K562 (cell line): ENCODE measurements at regions not wholly inside any gene's neighbourhood (a gene's known extent, or its start where the extent isn't known, plus 50 kb on each side); places are given as distances from the start of the nearest gene placed in this dataset.
"Not testable (repeated sequence)": the region's sequence is repeated elsewhere in the genome, so short reads cannot be mapped to it uniquely, and the experiment has no call there.

Source experiments
- ATAC-seq: fragments of 200-7000 bp; cut with Tn5 transposase; 3 replicates; pipeline ENCODE4 v1.9.1; 2020; ENCODE audit warnings: moderate library complexity
- BruUV-seq: library from RNA; stranded (reverse); fragments of 400-500 nt; replicated peaks from 2 replicates; lab custom pipeline; 2021; lab: Mats Ljungman, UMichigan
- CTCF ChIA-PET: fragments of 300-600 bp; formaldehyde crosslinking; extraction: SDS; loops from one replicate; lab custom pipeline; 2021; ENCODE audit warnings: low intra/inter-chr PET ratio; lab: Yijun Ruan, JAX
- POLR2A ChIA-PET: fragments of 300-600, 350-650 bp; sonication (Branson Sonifier 250); formaldehyde crosslinking; extraction: SDS; loops from one replicate; lab custom pipeline; 2021; ENCODE audit warnings: antibody characterized with exemption, inconsistent platforms; lab: Yijun Ruan, JAX
- DNase-seq, 4 experiments: peaks; one replicate each; pipeline versions ENCODE4 v3.0.0 to v3.0.0-alpha.2; 2011 to 2018; ENCODE audit warnings: low spot score in 3 of 4, mixed read lengths in 3 of 4; ENCODE audit errors: extremely low read depth in 1 of 4
- FAIRE-seq: peaks from 2 replicates; lab custom pipeline; 2011; peaks lifted over from hg19 to GRCh38; lab: Jason Lieb, UNC
- H2AFZ ChIP-seq: 2 replicates; pipeline ENCODE4 v1.6.0; 2011; ENCODE audit warnings: low read depth, low read length, control low read depth, inconsistent platforms
- H3K27ac ChIP-seq: fragments of 200-600 bp; 3 replicates; pipeline ENCODE4 v1.8.0; 2011; ENCODE audit warnings: low read depth, mild to moderate bottlenecking, control low read depth, inconsistent platforms, low read length, moderate library complexity, mixed read lengths; ENCODE audit errors: extremely low read depth
- H3K27me3 ChIP-seq, 2 experiments: fragments of 300-600 bp in 1 of 2; 2 replicates in 1 of 2; 3 replicates in 1 of 2; pipeline versions ENCODE4 v1.6.0 to v1.8.0; 2011; ENCODE audit warnings: inconsistent platforms in 2 of 2, low read length in 2 of 2, mild to moderate bottlenecking in 1 of 2, mixed read lengths in 1 of 2, moderate library complexity in 1 of 2; ENCODE audit not compliant: control insufficient read depth in 2 of 2, insufficient read depth in 2 of 2
- H3K36me3 ChIP-seq: fragments of 300-600 bp; 3 replicates; pipeline ENCODE4 v1.8.0; 2011; ENCODE audit warnings: mild to moderate bottlenecking, low read length, inconsistent platforms; ENCODE audit not compliant: control insufficient read depth, insufficient read depth
- H3K4me1 ChIP-seq, 2 experiments: fragments of 200-600 bp in 1 of 2; replicated peaks in 1 of 2; 2 replicates in 1 of 2; 3 replicates in 1 of 2; pipeline versions ENCODE4 v1.5.1 to v1.8.0; 2011; ENCODE audit warnings: inconsistent platforms in 2 of 2, low read length in 2 of 2, mild to moderate bottlenecking in 1 of 2, mixed read lengths in 1 of 2, moderate library complexity in 1 of 2; ENCODE audit not compliant: control insufficient read depth in 2 of 2, insufficient read depth in 2 of 2
- H3K4me2 ChIP-seq: 2 replicates; pipeline ENCODE4 v1.6.1; 2011; ENCODE audit warnings: low read length, control low read depth, inconsistent platforms, mixed read lengths; ENCODE audit not compliant: insufficient read depth
- H3K4me3 ChIP-seq: fragments of 200-600 bp; sonication (generic), shearing (Covaris generic); 2 replicates; pipeline ENCODE4 v1.5.1; 2016; ENCODE audit warnings: control low read depth, inconsistent platforms
- H3K79me2 ChIP-seq: fragments of 200-600 bp; 3 replicates; pipeline ENCODE4 v1.8.0; 2011; ENCODE audit warnings: low read length, inconsistent platforms; ENCODE audit not compliant: control insufficient read depth, insufficient read depth
- H3K9ac ChIP-seq, 2 experiments: 2 replicates each; pipeline versions ENCODE4 v1.6.0 to v1.6.1; 2011; ENCODE audit warnings: low read depth in 2 of 2, low read length in 2 of 2, control low read depth in 1 of 2, inconsistent platforms in 1 of 2, mild to moderate bottlenecking in 1 of 2, mixed read lengths in 1 of 2; ENCODE audit not compliant: insufficient read depth in 1 of 2
- H3K9me1 ChIP-seq: one replicate; pipeline ENCODE4 v1.6.0; 2011; ENCODE audit warnings: inconsistent platforms, mild to moderate bottlenecking, low read length, moderate library complexity; ENCODE audit not compliant: control insufficient read depth, insufficient read depth
- H3K9me3 ChIP-seq: replicated peaks from 2 replicates; pipeline ENCODE4 v1.5.1; 2011; ENCODE audit warnings: low read depth, low read length, inconsistent platforms; ENCODE audit not compliant: control insufficient read depth, insufficient read depth
- H4K20me1 ChIP-seq: replicated peaks from 2 replicates; pipeline ENCODE4 v1.6.1; 2011; ENCODE audit warnings: low read length, inconsistent platforms, mixed read lengths; ENCODE audit not compliant: control insufficient read depth, insufficient read depth
- BCOR ChIP-seq: fragments of 450-650 bp; IDR thresholded peaks from 2 replicates; pipeline ENCODE4 v1.6.1; 2016
- CBX3 ChIP-seq, 2 experiments: IDR thresholded peaks; 1 replicate in 1 of 2; 2 replicates in 1 of 2; pipeline ENCODE4 v1.6.1; 2012; ENCODE audit warnings: inconsistent platforms in 2 of 2, low read length in 2 of 2, borderline replicate concordance in 1 of 2, control low read depth in 1 of 2
- CC2D1A ChIP-seq: fragments of 450-650 bp; IDR thresholded peaks from 2 replicates; pipeline ENCODE4 v1.6.1; 2017; ENCODE audit warnings: mild to moderate bottlenecking
- RAD21 ChIP-seq, 2 experiments: fragments of 250-450 bp in 1 of 2; fragments of 450-650 bp in 1 of 2; sonication (Bioruptor Pico) in 1 of 2; formaldehyde crosslinking in 1 of 2; IDR thresholded peaks in 1 of 2; conservative IDR thresholded peaks in 1 of 2; 2 replicates each; pipeline versions ENCODE4 v1.4.0 to v1.8.0; 2020 to 2022; ENCODE audit warnings: mild to moderate bottlenecking in 2 of 2, moderate library complexity in 1 of 2
- TEAD1 ChIP-seq, 2 experiments: fragments of 450-650 bp in 1 of 2; sonication (generic) in 1 of 2; formaldehyde crosslinking; IDR thresholded peaks; 2 replicates each; pipeline versions ENCODE4 v1.4.0 to v1.8.0; 2020 to 2022; ENCODE audit warnings: mild to moderate bottlenecking in 2 of 2, missing genetic modification reagents in 1 of 2
- TEAD2 ChIP-seq: fragments of 450-650 bp; IDR thresholded peaks from 2 replicates; pipeline ENCODE4 v1.6.1; 2016; ENCODE audit warnings: missing genetic modification characterization, control low read depth, missing compliant biosample characterization
- TEAD4 ChIP-seq, 2 experiments: sonication (generic) in 1 of 2; formaldehyde crosslinking in 1 of 2; IDR thresholded peaks; 2 replicates each; pipeline versions ENCODE4 v1.6.1 to v1.8.0; 2012 to 2022; ENCODE audit warnings: borderline replicate concordance in 1 of 2, inconsistent platforms in 1 of 2, low read length in 1 of 2, mild to moderate bottlenecking in 1 of 2, missing genetic modification reagents in 1 of 2
- ZNF146 ChIP-seq: IDR thresholded peaks from one replicate; pipeline ENCODE4 v1.6.1; 2018; ENCODE audit warnings: missing compliant biosample characterization; ENCODE audit not compliant: unreplicated experiment
- ZNF384 ChIP-seq: IDR thresholded peaks from 2 replicates; pipeline ENCODE4 v1.6.1; 2012; ENCODE audit warnings: low read depth, low read length, improper control_type of control experiment
- WGBS: fragments of 100-300 bp; shearing (Covaris generic); methylation state at CpG from one replicate; pipeline ENCODE4 v1.1.6; 2016; ENCODE audit warnings: low coverage, mixed read lengths; ENCODE audit not compliant: insufficient coverage; ENCODE audit errors: missing lambda C conversion rate; 5-methylcytosine and 5-hydroxymethylcytosine counted together
- in situ Hi-C: fragments of 300-500 bp; cut with MboI; formaldehyde crosslinking; loops from 4 replicates; pipeline ENCODE4 v1.15.0; 2018; ENCODE audit warnings: inconsistent platforms, mixed read lengths
- intact Hi-C: fragments of 100-400 bp; cut with micrococcal nuclease; formaldehyde crosslinking; loops from 2 replicates; pipeline ENCODE4 v1.14.2; 2022
- TF ChIP-seq, protein P1 (sequence below), 3 experiments: IDR thresholded peaks in 2 of 3; conservative IDR thresholded peaks in 1 of 3; 2 replicates each; pipeline ENCODE4 v1.5.1; 2011 to 2012; ENCODE audit warnings: low read length in 3 of 3, mild to moderate bottlenecking in 3 of 3, control low read depth in 2 of 3, improper control_type of control experiment in 1 of 3, inconsistent platforms in 1 of 3, low read depth in 1 of 3, mixed read lengths in 1 of 3, moderate library complexity in 1 of 3; ENCODE audit not compliant: insufficient read depth in 2 of 3

DNA sequence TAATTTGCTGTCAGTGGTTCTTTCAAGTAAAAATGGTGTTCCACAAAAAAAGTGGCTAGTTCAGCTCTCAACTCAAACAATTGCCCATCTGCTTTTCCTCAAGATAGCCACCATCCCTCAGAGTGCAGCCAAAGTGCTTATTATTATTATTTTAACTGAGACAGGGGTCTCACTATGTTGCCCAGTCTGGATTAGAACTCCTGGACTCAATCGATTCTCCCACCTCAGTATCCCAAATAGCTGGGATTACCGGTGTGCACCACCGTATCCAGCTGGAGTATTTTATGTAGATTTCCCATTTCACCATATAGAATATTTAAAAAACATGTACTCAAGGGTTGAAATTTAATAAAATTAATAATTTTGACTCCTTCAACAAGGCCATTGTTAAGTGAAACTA, 62.1 kb upstream of the USP9X start (continued):
- no peak for TF ChIP-seq ZNF146

DNA sequence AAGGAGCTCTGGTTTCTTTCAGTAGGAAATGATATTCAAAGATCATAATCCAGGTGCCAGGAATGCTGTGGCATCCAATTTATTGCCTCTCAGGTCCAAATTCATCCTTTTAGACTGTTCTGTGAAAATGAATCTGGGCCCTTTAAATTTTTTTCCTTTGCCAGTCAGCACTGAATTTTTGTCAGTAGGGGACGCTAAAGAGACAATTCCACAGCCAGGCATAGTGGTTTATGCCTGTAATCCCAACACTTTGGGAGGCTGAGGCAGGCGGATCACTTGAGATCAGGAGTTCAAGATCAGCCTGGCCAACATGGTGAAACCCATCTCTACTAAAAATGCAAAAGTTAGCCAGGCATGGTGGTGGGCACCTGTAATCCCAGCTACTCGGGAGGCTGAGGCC, 60.9 kb upstream of the USP9X start:
- CTCF ChIA-PET; H3K4me1 ChIP-seq; H3K79me2 ChIP-seq; H3K9me3 ChIP-seq; POLR2A ChIA-PET; H3K4me2 ChIP-seq; in situ Hi-C loops; H3K27me3 ChIP-seq; BruUV-seq; DNase-seq; H3K9ac ChIP-seq; H2AFZ ChIP-seq; H4K20me1 ChIP-seq; H3K27ac ChIP-seq; H3K36me3 ChIP-seq; H3K4me3 ChIP-seq; intact Hi-C loops; H3K9me1 ChIP-seq; TF ChIP-seq TEAD4 (CRISPR knock-in tag; IDR thresholded peaks at IDR 0.05; ENCODE audit: borderline replicate concordance): not testable (repeated sequence)
- 23% methylated on average over 3 of the region's 3 CpGs for WGBS
- TF ChIP-seq CC2D1A (0 out of 2 replicates have a peak, but pooled peaks have one; percentile 46), RAD21 (CRISPR knock-in tag; conservative IDR thresholded peaks at IDR 0.05 in 1 of 2, IDR thresholded peaks at IDR 0.05 in 1 of 2) (peak in 1 of 2 experiments; percentile 39; a peak in 2 of 4 replicates), BCOR (peak; percentile 26; the same call in 1 of the 2 replicates), ZNF384 (peak; percentile 32; the same call in 1 of the 2 replicates), TEAD1 (CRISPR knock-in tag; IDR thresholded peaks at IDR 0.05) (peak; percentile 76 to 93), TEAD4 (IDR thresholded peaks at IDR 0.05; ENCODE audit: low read length) (peak; percentile 69), TEAD2 (peak; percentile 90), CBX3 (IDR thresholded peaks at IDR 0.05; ENCODE audit: borderline replicate concordance in 1 of 2, low read length in 2 of 2) (0 out of 3 replicates have a peak, but pooled peaks of 1 of the 2 experiments have one; percentile 33)
- TF ChIP-seq, protein P1, sequence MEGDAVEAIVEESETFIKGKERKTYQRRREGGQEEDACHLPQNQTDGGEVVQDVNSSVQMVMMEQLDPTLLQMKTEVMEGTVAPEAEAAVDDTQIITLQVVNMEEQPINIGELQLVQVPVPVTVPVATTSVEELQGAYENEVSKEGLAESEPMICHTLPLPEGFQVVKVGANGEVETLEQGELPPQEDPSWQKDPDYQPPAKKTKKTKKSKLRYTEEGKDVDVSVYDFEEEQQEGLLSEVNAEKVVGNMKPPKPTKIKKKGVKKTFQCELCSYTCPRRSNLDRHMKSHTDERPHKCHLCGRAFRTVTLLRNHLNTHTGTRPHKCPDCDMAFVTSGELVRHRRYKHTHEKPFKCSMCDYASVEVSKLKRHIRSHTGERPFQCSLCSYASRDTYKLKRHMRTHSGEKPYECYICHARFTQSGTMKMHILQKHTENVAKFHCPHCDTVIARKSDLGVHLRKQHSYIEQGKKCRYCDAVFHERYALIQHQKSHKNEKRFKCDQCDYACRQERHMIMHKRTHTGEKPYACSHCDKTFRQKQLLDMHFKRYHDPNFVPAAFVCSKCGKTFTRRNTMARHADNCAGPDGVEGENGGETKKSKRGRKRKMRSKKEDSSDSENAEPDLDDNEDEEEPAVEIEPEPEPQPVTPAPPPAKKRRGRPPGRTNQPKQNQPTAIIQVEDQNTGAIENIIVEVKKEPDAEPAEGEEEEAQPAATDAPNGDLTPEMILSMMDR (IDR thresholded peaks at IDR 0.05 in 2 of 3, conservative IDR thresholded peaks at IDR 0.05 in 1 of 3; ENCODE audit: insufficient read depth in 2 of 3, low read depth in 1 of 3, low read length in 3 of 3) = peak; percentile 13 to 41 (median 35); a peak in 3 of 6 replicates
- peak; percentile 52; the same call in 2 of the 3 replicates for ATAC-seq
- FAIRE-seq = peak; percentile 26
